CD4-positive, alpha-beta T cell treated with Interleukin-12 subunit alpha and Interleukin-12 subunit beta, for 1 hour (primary cell): ENCODE measurements at regions not wholly inside any gene's neighbourhood (a gene's known extent, or its start where the extent isn't known, plus 50 kb on each side); places are given as distances from the start of the nearest gene placed in this dataset.
"Not testable (repeated sequence)": the region's sequence is repeated elsewhere in the genome, so short reads cannot be mapped to it uniquely, and the experiment has no call there.

Source experiments
- DNase-seq: peaks from one replicate; pipeline ENCODE4 v3.0.0-alpha.2; 2020

GRCh38 chr3:156050918-156051317 is 69.5 kb upstream of the KCNAB1 start:
- no peak for DNase-seq

DNA sequence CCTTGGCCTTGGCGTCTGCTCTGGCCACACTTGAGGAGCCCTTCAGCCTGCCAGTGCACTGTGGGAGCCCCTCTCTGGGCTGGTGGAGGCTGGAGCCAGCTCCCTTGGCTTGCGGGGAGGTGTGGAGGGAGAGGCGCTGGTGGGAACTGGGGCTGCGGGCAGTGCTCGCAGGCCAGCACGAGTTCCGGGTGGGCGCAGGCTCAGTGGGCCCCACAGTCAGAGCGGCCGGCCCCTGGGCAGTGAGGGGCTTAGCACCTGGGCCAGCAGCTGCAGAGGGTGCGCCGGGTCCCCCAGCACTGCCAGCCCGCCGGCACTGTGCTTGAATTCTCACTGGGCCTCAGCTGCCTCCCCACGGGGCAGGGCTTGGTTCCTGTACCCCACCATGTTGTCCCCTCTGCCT is 68.7 kb upstream of the KCNAB1 start:
- DNase-seq: no peak

- DNase-seq: no peak
These were observed 68.3 kb upstream of the KCNAB1 start for GRCh38 chr3:156052115-156052514.

DNA sequence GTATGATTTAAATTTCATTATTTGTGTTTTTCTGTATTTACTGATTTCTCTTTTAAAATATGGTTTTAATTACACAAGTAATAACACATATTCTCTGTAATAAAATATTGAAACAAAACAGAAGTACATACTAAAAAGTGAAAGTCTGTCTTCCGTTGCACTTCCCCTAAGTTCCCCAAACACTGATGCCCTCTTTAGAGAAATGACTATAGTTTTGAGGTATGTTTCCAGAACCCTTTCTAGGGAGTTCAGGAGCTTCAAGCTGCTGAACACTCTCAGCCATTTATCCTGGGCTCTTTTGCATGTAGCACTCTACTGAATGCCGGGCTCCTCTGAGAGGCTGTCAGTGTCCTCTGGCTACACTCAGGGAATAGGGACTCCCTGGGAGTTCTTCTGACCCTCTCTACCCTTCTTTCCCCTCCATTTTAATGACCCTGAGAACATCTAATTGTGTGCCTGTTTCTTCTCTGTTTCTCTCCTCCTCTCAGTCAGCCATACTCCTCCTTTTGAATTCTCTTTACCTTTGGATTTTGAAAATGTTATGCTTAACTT is 60.4 kb upstream of the KCNAB1 start:
- no peak for DNase-seq

DNA sequence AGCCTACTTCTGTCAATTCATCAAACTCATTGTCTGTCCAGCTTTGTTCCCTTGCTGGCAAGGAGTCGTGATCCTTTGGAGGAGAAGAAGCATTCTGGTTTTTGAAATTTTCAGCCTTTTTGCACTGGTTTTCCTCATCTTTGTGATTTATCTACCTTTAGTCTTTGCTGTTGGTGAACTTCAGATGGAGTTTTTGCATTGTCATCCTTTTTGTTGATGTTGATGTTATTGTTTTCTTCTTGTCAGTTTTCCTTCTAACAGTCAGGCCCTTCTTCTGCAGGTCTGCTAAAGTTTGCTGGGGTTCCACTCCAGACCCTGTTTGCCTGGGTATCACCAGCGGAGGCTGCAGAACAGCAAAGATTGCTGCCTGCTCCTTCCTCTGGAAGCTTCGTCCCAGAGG is 52.2 kb upstream of the KCNAB1 start:
- not testable (repeated sequence) for DNase-seq

- no peak for DNase-seq
These were observed 50.4 kb upstream of the KCNAB1 start for GRCh38 chr3:156070028-156070427.
